T-cell (primary cell): ENCODE measurements at regions not wholly inside any gene's neighbourhood (a gene's known extent, or its start where the extent isn't known, plus 50 kb on each side); places are given as distances from the start of the nearest gene placed in this dataset.
"Not testable (repeated sequence)": the region's sequence is repeated elsewhere in the genome, so short reads cannot be mapped to it uniquely, and the experiment has no call there.

Source experiments
- ATAC-seq, 4 experiments: fragments of 200-7000 bp in 3 of 4; fragments of 150-1000 bp in 1 of 4; cut with Tn5 transposase; replicated peaks in 1 of 4; 1 replicate in 3 of 4; 2 replicates in 1 of 4; pipeline ENCODE4 v1.10.0; 2021; ENCODE audit warnings: moderate library complexity in 3 of 4, mild to moderate bottlenecking in 2 of 4, moderate number of reproducible peaks in 1 of 4
- CTCF ChIA-PET, 2 donors: fragments of 300-600 bp; sonication (Branson Sonifier 250); formaldehyde crosslinking; loops; one replicate each; lab custom pipeline; 2022; ENCODE audit warnings: antibody characterized with exemption in 2 of 2; lab: Charles Lee
- POLR2A ChIA-PET, 2 donors: fragments of 300-600 bp; sonication (Branson Sonifier 250); formaldehyde crosslinking; loops; one replicate each; lab custom pipeline; 2022; ENCODE audit warnings: antibody characterized with exemption in 2 of 2; lab: Charles Lee
- DNase-seq, 35 experiments: peaks; one replicate each; pipeline versions ENCODE4 v3.0.0 to v3.0.0-alpha.2; 2013 to 2023
- H3K27ac ChIP-seq: one replicate; pipeline ENCODE4 v1.5.1; 2013; ENCODE audit warnings: low read length
- H3K27me3 ChIP-seq, 2 experiments: replicated peaks in 1 of 2; 1 replicate in 1 of 2; 2 replicates in 1 of 2; pipeline versions ENCODE4 v1.6.1 to v1.7.0; 2013; ENCODE audit warnings: low read length in 1 of 2, mixed read lengths in 1 of 2; ENCODE audit not compliant: control insufficient read depth in 2 of 2, insufficient read depth in 2 of 2; ENCODE audit errors: extremely low read depth in 1 of 2
- H3K36me3 ChIP-seq, 2 donors: 1 replicate in 1 of 2; 2 replicates in 1 of 2; pipeline versions ENCODE4 v1.6.1 to v1.7.0; 2013; ENCODE audit warnings: low read length in 1 of 2; ENCODE audit not compliant: control insufficient read depth in 2 of 2, insufficient read depth in 1 of 2; ENCODE audit errors: extremely low read depth in 1 of 2
- H3K4me1 ChIP-seq, 2 experiments: 1 replicate in 1 of 2; 2 replicates in 1 of 2; pipeline versions ENCODE4 v1.6.1 to v1.7.0; 2013; ENCODE audit warnings: low read length in 2 of 2, mixed read lengths in 1 of 2; ENCODE audit not compliant: insufficient read depth in 2 of 2, control insufficient read depth in 1 of 2; ENCODE audit errors: extremely low read depth in 1 of 2
- H3K4me3 ChIP-seq, 2 donors: 1 replicate in 1 of 2; 2 replicates in 1 of 2; pipeline versions ENCODE4 v1.5.1 to v1.7.0; 2013; ENCODE audit warnings: mild to moderate bottlenecking in 2 of 2, low read length in 1 of 2, moderate library complexity in 1 of 2; ENCODE audit not compliant: control insufficient read depth in 1 of 2; ENCODE audit errors: extremely low read depth in 1 of 2
- H3K9me3 ChIP-seq: 2 replicates; pipeline ENCODE4 v1.7.0; 2013
- H3K27ac Mint-ChIP-seq, 2 donors: one replicate each; pipeline ENCODE4 v1.8.0; 2020 to 2021; ENCODE audit warnings: mild to moderate bottlenecking in 2 of 2, mixed read lengths in 2 of 2
- H3K27me3 Mint-ChIP-seq, 2 donors: one replicate each; pipeline ENCODE4 v1.8.0; 2021 to 2022; ENCODE audit warnings: mixed read lengths in 2 of 2
- H3K36me3 Mint-ChIP-seq: one replicate; pipeline ENCODE4 v1.8.0; 2021; ENCODE audit warnings: mixed read lengths
- H3K4me1 Mint-ChIP-seq, 3 donors: one replicate each; pipeline ENCODE4 v1.8.0; 2020 to 2022; ENCODE audit warnings: mixed read lengths in 3 of 3, mild to moderate bottlenecking in 1 of 3
- H3K4me3 Mint-ChIP-seq, 3 donors: one replicate each; pipeline ENCODE4 v1.8.0; 2020 to 2022; ENCODE audit warnings: mild to moderate bottlenecking in 3 of 3, mixed read lengths in 3 of 3, moderate library complexity in 3 of 3
- H3K9me3 Mint-ChIP-seq, 3 donors: one replicate each; pipeline ENCODE4 v1.8.0; 2020 to 2022; ENCODE audit warnings: mixed read lengths in 3 of 3
- WGBS: methylation state at CpG from one replicate; pipeline ENCODE4 v1.1.5; 2013; ENCODE audit warnings: missing lambda C conversion rate; ENCODE audit not compliant: insufficient coverage; 5-methylcytosine and 5-hydroxymethylcytosine counted together

GRCh38 chr10:47600604-47601003 is 77.2 kb upstream of the AGAP9 start:
- H3K27ac Mint-ChIP-seq, H3K36me3 ChIP-seq, H3K27ac ChIP-seq, POLR2A ChIA-PET, CTCF ChIA-PET, DNase-seq, H3K27me3 ChIP-seq, H3K4me3 ChIP-seq, H3K4me1 ChIP-seq, H3K27me3 Mint-ChIP-seq, H3K4me3 Mint-ChIP-seq, ATAC-seq, H3K9me3 Mint-ChIP-seq, H3K9me3 ChIP-seq, H3K36me3 Mint-ChIP-seq, H3K4me1 Mint-ChIP-seq: not testable (repeated sequence)
- no CpG with 5 or more reads among the region's 2 CpGs for WGBS

DNA sequence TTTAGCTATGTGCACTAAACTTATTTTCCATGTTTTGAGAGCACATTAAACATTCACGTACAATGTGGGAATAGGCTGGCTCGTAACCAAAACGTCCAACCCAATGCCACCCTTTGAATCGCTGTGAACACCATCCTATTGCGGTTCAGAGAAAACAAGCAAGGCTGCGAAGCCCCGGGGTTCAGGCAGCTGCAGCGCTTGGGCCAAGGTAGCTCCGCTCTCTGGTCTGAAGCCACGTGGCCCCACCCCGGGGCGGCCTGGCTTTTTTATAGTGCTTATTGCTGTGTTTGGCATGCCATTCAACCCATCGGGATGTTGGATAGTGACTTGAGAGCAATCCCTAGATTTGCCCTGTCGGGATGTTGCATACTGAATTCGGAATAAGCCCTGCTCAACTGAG is 76.7 kb upstream of the AGAP9 start:
- no CpG with 5 or more reads among the region's 15 CpGs for WGBS

DNA sequence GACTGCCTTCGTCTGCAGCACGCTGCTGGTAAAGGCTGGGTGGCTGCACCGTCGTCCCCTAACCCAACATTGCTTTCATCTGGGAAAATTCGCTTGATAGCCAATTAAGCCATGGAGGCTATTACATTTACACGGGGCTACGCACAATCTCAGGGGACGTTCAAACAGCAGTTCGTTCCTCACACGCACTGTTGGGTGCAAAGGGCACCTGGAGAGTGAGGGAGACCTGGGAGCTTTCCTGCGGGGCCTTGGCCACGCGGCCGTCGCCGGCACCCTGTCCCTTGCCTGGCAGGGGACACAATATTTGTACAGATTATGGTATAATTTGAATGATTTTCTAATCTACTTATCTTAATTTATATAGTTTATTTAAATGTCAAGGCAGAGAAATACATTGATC is 76.2 kb upstream of the AGAP9 start:
- WGBS = 100% methylated on average over 1 of the region's 16 CpGs
- H3K27me3 Mint-ChIP-seq, H3K4me1 ChIP-seq, H3K36me3 ChIP-seq, H3K27ac Mint-ChIP-seq, H3K9me3 Mint-ChIP-seq, CTCF ChIA-PET, H3K27me3 ChIP-seq, H3K4me1 Mint-ChIP-seq, DNase-seq, H3K4me3 Mint-ChIP-seq, H3K36me3 Mint-ChIP-seq, POLR2A ChIA-PET, H3K27ac ChIP-seq, H3K9me3 ChIP-seq, ATAC-seq, H3K4me3 ChIP-seq: not testable (repeated sequence)

More for the DNA sequence above, 76.7 kb upstream of the AGAP9 start:
- H3K36me3 ChIP-seq, H3K4me1 Mint-ChIP-seq, ATAC-seq, H3K27me3 ChIP-seq, CTCF ChIA-PET, H3K27ac Mint-ChIP-seq, H3K9me3 ChIP-seq, H3K27me3 Mint-ChIP-seq, POLR2A ChIA-PET, H3K4me1 ChIP-seq, H3K36me3 Mint-ChIP-seq, H3K9me3 Mint-ChIP-seq, H3K4me3 Mint-ChIP-seq, H3K27ac ChIP-seq, DNase-seq, H3K4me3 ChIP-seq: not testable (repeated sequence)

GRCh38 chr10:47593805-47594204 is 70.4 kb upstream of the AGAP9 start:
- H3K27ac Mint-ChIP-seq, CTCF ChIA-PET, H3K27me3 Mint-ChIP-seq: not testable (repeated sequence)

GRCh38 chr10:47593129-47593528 is 69.7 kb upstream of the AGAP9 start:
- H3K27me3 Mint-ChIP-seq, CTCF ChIA-PET, ATAC-seq, H3K36me3 ChIP-seq, H3K27ac Mint-ChIP-seq, H3K4me3 ChIP-seq, H3K4me1 Mint-ChIP-seq, DNase-seq, POLR2A ChIA-PET, H3K27me3 ChIP-seq, H3K27ac ChIP-seq, H3K9me3 ChIP-seq, H3K4me1 ChIP-seq, H3K9me3 Mint-ChIP-seq, H3K36me3 Mint-ChIP-seq, H3K4me3 Mint-ChIP-seq: not testable (repeated sequence)
- no CpG with 5 or more reads among the region's 2 CpGs for WGBS

More at GRCh38 chr10:47593805-47594204, 70.4 kb upstream of the AGAP9 start:
- H3K4me3 ChIP-seq, ATAC-seq, H3K4me1 Mint-ChIP-seq, H3K36me3 Mint-ChIP-seq, H3K27me3 ChIP-seq, H3K9me3 Mint-ChIP-seq, H3K4me1 ChIP-seq, DNase-seq, H3K4me3 Mint-ChIP-seq, H3K27ac ChIP-seq, POLR2A ChIA-PET, H3K36me3 ChIP-seq, H3K9me3 ChIP-seq: not testable (repeated sequence)
- no CpG with 5 or more reads among the region's 4 CpGs for WGBS

- no CpG with 5 or more reads among the region's 3 CpGs for WGBS
- H3K36me3 ChIP-seq, H3K9me3 ChIP-seq, DNase-seq, H3K27ac Mint-ChIP-seq, H3K9me3 Mint-ChIP-seq, ATAC-seq, H3K4me3 Mint-ChIP-seq, POLR2A ChIA-PET, H3K27me3 ChIP-seq, H3K36me3 Mint-ChIP-seq, H3K4me1 ChIP-seq, H3K4me3 ChIP-seq, H3K27ac ChIP-seq, H3K27me3 Mint-ChIP-seq, H3K4me1 Mint-ChIP-seq, CTCF ChIA-PET: not testable (repeated sequence)
Observed at GRCh38 chr10:47590956-47591355, 67.5 kb upstream of the AGAP9 start.

DNA sequence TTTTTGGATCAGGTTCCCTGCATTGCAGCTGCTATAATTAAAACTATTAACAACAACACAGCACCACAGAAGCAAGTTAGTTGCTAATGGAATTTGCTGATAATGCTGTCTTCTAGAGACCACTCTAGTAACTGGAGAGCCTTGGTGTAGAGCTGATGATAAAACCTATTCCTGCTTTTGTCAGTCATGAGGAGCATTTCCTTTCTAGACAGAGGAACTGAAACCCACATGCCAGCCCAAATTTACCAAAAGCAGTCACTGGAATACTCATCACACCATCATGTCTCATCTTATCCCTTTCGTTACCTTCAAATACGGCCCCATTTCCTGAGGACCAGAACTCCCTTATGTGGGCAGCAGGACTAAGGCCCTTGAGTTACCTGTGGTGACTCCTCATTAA is 67.1 kb upstream of the AGAP9 start:
- H3K4me1 Mint-ChIP-seq, H3K36me3 Mint-ChIP-seq, CTCF ChIA-PET, ATAC-seq, H3K27ac ChIP-seq, POLR2A ChIA-PET, DNase-seq, H3K36me3 ChIP-seq, H3K27me3 ChIP-seq, H3K9me3 ChIP-seq, H3K27ac Mint-ChIP-seq, H3K4me1 ChIP-seq, H3K4me3 ChIP-seq, H3K9me3 Mint-ChIP-seq, H3K4me3 Mint-ChIP-seq, H3K27me3 Mint-ChIP-seq: not testable (repeated sequence)
- WGBS = no CpG with 5 or more reads among the region's 2 CpGs
